GM23338 (cell line): ENCODE measurements at regions not wholly inside any gene's neighbourhood (a gene's known extent, or its start where the extent isn't known, plus 50 kb on each side); places are given as distances from the start of the nearest gene placed in this dataset.

Experiments
- ATAC-seq: fragments of 200-7000 bp; cut with Tn5 transposase; 3 replicates; pipeline ENCODE4 v1.9.1; 2020
- DNase-seq: peaks from one replicate; pipeline ENCODE4 v3.0.0-alpha.2; 2015; ENCODE audit warnings: low spot score
- H2AFZ ChIP-seq: fragments of 200-600 bp; sonication (generic); 2 replicates; pipeline ENCODE4 v1.8.0; 2016; ENCODE audit warnings: antibody characterized with exemption, mild to moderate bottlenecking, moderate library complexity
- H3F3A ChIP-seq: fragments of 200-600 bp; sonication (generic); replicated peaks from 2 replicates; pipeline ENCODE4 v1.8.0; 2017; ENCODE audit warnings: antibody characterized with exemption, mixed run types, low read depth
- H3K27ac ChIP-seq: fragments of 200-600 bp; sonication (generic); 2 replicates; pipeline ENCODE4 v1.6.1; 2016; ENCODE audit warnings: low read depth
- H3K27me3 ChIP-seq: fragments of 200-600 bp; sonication (generic); 2 replicates; pipeline ENCODE4 v1.8.0; 2016; ENCODE audit warnings: mild to moderate bottlenecking, mixed run types, moderate library complexity; ENCODE audit not compliant: insufficient read depth
- H3K36me3 ChIP-seq: fragments of 200-600 bp; sonication (generic); 2 replicates; pipeline ENCODE4 v1.8.0; 2016; ENCODE audit warnings: mild to moderate bottlenecking; ENCODE audit not compliant: insufficient read depth
- H3K4me1 ChIP-seq: fragments of 200-600 bp; sonication (generic); 2 replicates; pipeline ENCODE4 v1.8.0; 2016; ENCODE audit warnings: mild to moderate bottlenecking, moderate library complexity; ENCODE audit not compliant: insufficient read depth
- H3K4me2 ChIP-seq: fragments of 200-600 bp; sonication (generic); 2 replicates; pipeline ENCODE4 v1.7.1; 2017; ENCODE audit warnings: mixed run types
- H3K4me3 ChIP-seq: fragments of 200-600 bp; sonication (generic); 2 replicates; pipeline ENCODE4 v1.6.1; 2016; ENCODE audit warnings: mixed run types
- H3K79me2 ChIP-seq: fragments of 200-600 bp; sonication (generic); replicated peaks from 2 replicates; pipeline ENCODE4 v1.8.0; 2017; ENCODE audit warnings: mild to moderate bottlenecking; ENCODE audit not compliant: insufficient read depth
- H3K9me2 ChIP-seq: fragments of 200-600 bp; sonication (generic); 2 replicates; pipeline ENCODE4 v1.8.0; 2017; ENCODE audit not compliant: insufficient read depth
- H4K20me1 ChIP-seq: fragments of 200-600 bp; sonication (generic); replicated peaks from 2 replicates; pipeline ENCODE4 v1.8.0; 2017; ENCODE audit warnings: mild to moderate bottlenecking; ENCODE audit not compliant: insufficient read depth
- H3K27ac Mint-ChIP-seq: 2 replicates; pipeline ENCODE4 v1.8.0; 2020; ENCODE audit warnings: inconsistent platforms, mild to moderate bottlenecking, moderate library complexity, mixed read lengths
- H3K27me3 Mint-ChIP-seq: 3 replicates; pipeline ENCODE4 v1.8.0; 2022; ENCODE audit warnings: low read depth, mild to moderate bottlenecking, moderate library complexity, mixed read lengths, inconsistent platforms; ENCODE audit not compliant: insufficient read depth, poor library complexity
- H3K36me3 Mint-ChIP-seq: 3 replicates; pipeline ENCODE4 v1.8.0; 2021; ENCODE audit warnings: low read depth, mild to moderate bottlenecking, inconsistent platforms, moderate library complexity, mixed read lengths
- H3K4me1 Mint-ChIP-seq: 3 replicates; pipeline ENCODE4 v1.8.0; 2020; ENCODE audit warnings: mild to moderate bottlenecking, inconsistent platforms, mixed read lengths
- H3K4me3 Mint-ChIP-seq: 3 replicates; pipeline ENCODE4 v1.8.0; 2021; ENCODE audit warnings: moderate library complexity, mild to moderate bottlenecking, inconsistent platforms, mixed read lengths
- H3K9me3 Mint-ChIP-seq: 3 replicates; pipeline ENCODE4 v1.8.0; 2020; ENCODE audit warnings: moderate library complexity, mild to moderate bottlenecking, inconsistent platforms, mixed read lengths
- CREB1 ChIP-seq: fragments of 250-450 bp; sonication (Bioruptor Pico); IDR thresholded peaks from 2 replicates; pipeline ENCODE4 v1.5.0; 2020; ENCODE audit warnings: low read depth, mild to moderate bottlenecking, moderate library complexity
- EZH2 ChIP-seq: fragments of 200-600 bp; sonication (generic); IDR thresholded peaks from one replicate; pipeline ENCODE4 v1.8.0; 2017; ENCODE audit warnings: antibody characterized with exemption, mild to moderate bottlenecking, low read depth; ENCODE audit not compliant: unreplicated experiment
- JUNB ChIP-seq: IDR thresholded peaks from one replicate; pipeline ENCODE4 v1.6.1; 2016; ENCODE audit warnings: antibody characterized with exemption; ENCODE audit not compliant: unreplicated experiment
- NANOG ChIP-seq: IDR thresholded peaks from 2 replicates; pipeline ENCODE4 v1.6.1; 2016; ENCODE audit warnings: antibody characterized with exemption, borderline replicate concordance
- POLR2AphosphoS5 ChIP-seq: IDR thresholded peaks from 2 replicates; pipeline ENCODE4 v1.6.1; 2016; ENCODE audit warnings: antibody characterized with exemption, low read depth
- STAT1 ChIP-seq: IDR thresholded peaks from one replicate; pipeline ENCODE4 v1.6.1; 2016; ENCODE audit warnings: antibody characterized with exemption; ENCODE audit not compliant: unreplicated experiment
- ZNF114 ChIP-seq: fragments of 250-450 bp; sonication (Bioruptor Pico); IDR thresholded peaks from 2 replicates; pipeline ENCODE4 v1.5.0; 2020; ENCODE audit warnings: mild to moderate bottlenecking, moderate library complexity
- ZNF331 ChIP-seq: fragments of 250-450 bp; sonication (Bioruptor Pico); IDR thresholded peaks from 2 replicates; pipeline ENCODE4 v1.5.0; 2020; ENCODE audit warnings: low read depth, mild to moderate bottlenecking, moderate library complexity
- TF ChIP-seq, protein P1 (sequence below): IDR thresholded peaks from 2 replicates; pipeline ENCODE4 v1.6.1; 2016; ENCODE audit warnings: antibody characterized with exemption
- TF ChIP-seq, protein P2 (sequence below), 2 experiments: fragments of 200-600 bp in 1 of 2; sonication (generic) in 1 of 2; conservative IDR thresholded peaks; 2 replicates each; pipeline versions ENCODE4 v1.5.1 to v1.6.1; 2016 to 2017; ENCODE audit warnings: antibody characterized with exemption in 2 of 2, low read depth in 2 of 2, mild to moderate bottlenecking in 2 of 2, moderate library complexity in 1 of 2
- TF ChIP-seq, protein P3 (sequence below): fragments of 250-450 bp; sonication (Bioruptor Pico); IDR thresholded peaks from 2 replicates; pipeline ENCODE4 v1.5.0; 2020; ENCODE audit warnings: mild to moderate bottlenecking, moderate library complexity

DNA sequence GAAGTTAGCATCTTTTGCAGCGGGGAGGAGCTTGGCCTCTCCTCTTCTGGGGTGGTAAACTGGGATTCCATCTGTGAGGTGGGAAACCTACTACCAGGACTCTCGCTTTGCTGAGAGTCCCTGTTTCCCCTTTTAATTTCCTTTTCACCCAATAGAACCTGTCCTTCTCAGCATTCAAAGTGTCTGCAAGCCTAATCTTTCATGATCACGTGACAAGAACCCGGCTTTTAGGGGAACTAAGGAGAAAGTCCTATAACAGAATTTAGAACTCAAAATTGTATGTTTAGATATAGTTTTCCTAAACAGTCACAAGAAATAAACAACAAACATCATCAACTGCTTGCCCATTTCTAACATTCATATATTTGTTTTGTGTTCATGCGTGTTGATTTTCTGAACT, 103.6 kb upstream of the CDH19 start:
- no peaks in the 10 kb centered on the region for H3K4me1 ChIP-seq
- H3K27me3 ChIP-seq, result no peaks in the 10 kb centered on the region
- H3K4me1 Mint-ChIP-seq, result no peaks in the 10 kb centered on the region
- DNase-seq, result no peak
- H3K27ac ChIP-seq, result no peak overlapping the region
- no peaks in the 10 kb centered on the region for H4K20me1 ChIP-seq
- no peaks in the 10 kb centered on the region for H3K9me3 Mint-ChIP-seq
- no peak overlapping the region for H3K4me3 Mint-ChIP-seq
- peaks cover 2% of the 10 kb centered on the region for H3K27me3 Mint-ChIP-seq
- no peaks in the 10 kb centered on the region for H3F3A ChIP-seq
- no peak overlapping the region for H3K4me2 ChIP-seq
- 0 out of 2 replicates have a peak overlapping the region, but pooled peaks have one; percentile 24 for H2AFZ ChIP-seq
- no peak overlapping the region for H3K27ac Mint-ChIP-seq
- no peak for ATAC-seq
- H3K36me3 ChIP-seq, result no peaks in the 10 kb centered on the region
- H3K36me3 Mint-ChIP-seq, result no peaks in the 10 kb centered on the region
- no peaks in the 10 kb centered on the region for H3K9me2 ChIP-seq
- TF ChIP-seq POLR2AphosphoS5 (no peak), STAT1 (no peak), JUNB (no peak), CREB1 (no peak)
- TF ChIP-seq, protein P1, sequence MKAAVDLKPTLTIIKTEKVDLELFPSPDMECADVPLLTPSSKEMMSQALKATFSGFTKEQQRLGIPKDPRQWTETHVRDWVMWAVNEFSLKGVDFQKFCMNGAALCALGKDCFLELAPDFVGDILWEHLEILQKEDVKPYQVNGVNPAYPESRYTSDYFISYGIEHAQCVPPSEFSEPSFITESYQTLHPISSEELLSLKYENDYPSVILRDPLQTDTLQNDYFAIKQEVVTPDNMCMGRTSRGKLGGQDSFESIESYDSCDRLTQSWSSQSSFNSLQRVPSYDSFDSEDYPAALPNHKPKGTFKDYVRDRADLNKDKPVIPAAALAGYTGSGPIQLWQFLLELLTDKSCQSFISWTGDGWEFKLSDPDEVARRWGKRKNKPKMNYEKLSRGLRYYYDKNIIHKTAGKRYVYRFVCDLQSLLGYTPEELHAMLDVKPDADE, result no peak
- no peaks in the 10 kb centered on the region for H3K79me2 ChIP-seq
- no peak overlapping the region for H3K4me3 ChIP-seq

DNA sequence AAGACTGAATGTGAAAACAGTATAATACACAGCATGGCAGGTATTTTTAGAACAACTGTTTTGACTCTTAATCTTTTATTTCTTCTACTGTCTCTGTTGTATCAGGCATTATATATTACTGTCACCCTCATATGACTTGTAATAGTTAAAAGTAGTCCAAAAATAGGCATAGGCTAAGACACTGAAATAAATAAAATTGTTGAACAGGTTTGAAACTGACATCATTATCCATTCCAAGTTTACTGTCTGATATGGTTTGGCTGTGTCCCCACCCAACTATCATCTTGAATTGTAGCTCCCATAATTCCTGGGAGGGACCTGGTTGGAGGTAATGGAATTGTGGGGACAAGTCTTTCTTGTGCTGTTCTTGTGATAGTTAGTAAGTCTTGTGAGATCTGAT, 91.4 kb upstream of the CDH19 start:
- H3K4me3 Mint-ChIP-seq, result no peak overlapping the region
- no peaks in the 10 kb centered on the region for H3F3A ChIP-seq
- H2AFZ ChIP-seq, result no peak overlapping the region
- H3K4me1 ChIP-seq, result no peaks in the 10 kb centered on the region
- no peak for DNase-seq
- 0 out of 2 replicates have a peak, but pooled peaks cover 3% of the 10 kb centered on the region for H3K9me2 ChIP-seq
- no peaks in the 10 kb centered on the region for H3K36me3 Mint-ChIP-seq
- no peak overlapping the region for H3K27ac Mint-ChIP-seq
- no peaks in the 10 kb centered on the region for H3K79me2 ChIP-seq
- no peaks in the 10 kb centered on the region for H3K4me1 Mint-ChIP-seq
- no peak for ATAC-seq
- H3K27me3 ChIP-seq, result no peaks in the 10 kb centered on the region
- H4K20me1 ChIP-seq, result no peaks in the 10 kb centered on the region
- TF ChIP-seq, protein P2, sequence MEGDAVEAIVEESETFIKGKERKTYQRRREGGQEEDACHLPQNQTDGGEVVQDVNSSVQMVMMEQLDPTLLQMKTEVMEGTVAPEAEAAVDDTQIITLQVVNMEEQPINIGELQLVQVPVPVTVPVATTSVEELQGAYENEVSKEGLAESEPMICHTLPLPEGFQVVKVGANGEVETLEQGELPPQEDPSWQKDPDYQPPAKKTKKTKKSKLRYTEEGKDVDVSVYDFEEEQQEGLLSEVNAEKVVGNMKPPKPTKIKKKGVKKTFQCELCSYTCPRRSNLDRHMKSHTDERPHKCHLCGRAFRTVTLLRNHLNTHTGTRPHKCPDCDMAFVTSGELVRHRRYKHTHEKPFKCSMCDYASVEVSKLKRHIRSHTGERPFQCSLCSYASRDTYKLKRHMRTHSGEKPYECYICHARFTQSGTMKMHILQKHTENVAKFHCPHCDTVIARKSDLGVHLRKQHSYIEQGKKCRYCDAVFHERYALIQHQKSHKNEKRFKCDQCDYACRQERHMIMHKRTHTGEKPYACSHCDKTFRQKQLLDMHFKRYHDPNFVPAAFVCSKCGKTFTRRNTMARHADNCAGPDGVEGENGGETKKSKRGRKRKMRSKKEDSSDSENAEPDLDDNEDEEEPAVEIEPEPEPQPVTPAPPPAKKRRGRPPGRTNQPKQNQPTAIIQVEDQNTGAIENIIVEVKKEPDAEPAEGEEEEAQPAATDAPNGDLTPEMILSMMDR (conservative IDR thresholded peaks at IDR 0.05; ENCODE audit: low read depth in 2 of 2), result no peak
- TF ChIP-seq ZNF114 (no peak), CREB1 (no peak), EZH2 (no peak), ZNF331 (CRISPR knock-in tag) (no peak), NANOG (no peak)
- TF ChIP-seq, protein P3, sequence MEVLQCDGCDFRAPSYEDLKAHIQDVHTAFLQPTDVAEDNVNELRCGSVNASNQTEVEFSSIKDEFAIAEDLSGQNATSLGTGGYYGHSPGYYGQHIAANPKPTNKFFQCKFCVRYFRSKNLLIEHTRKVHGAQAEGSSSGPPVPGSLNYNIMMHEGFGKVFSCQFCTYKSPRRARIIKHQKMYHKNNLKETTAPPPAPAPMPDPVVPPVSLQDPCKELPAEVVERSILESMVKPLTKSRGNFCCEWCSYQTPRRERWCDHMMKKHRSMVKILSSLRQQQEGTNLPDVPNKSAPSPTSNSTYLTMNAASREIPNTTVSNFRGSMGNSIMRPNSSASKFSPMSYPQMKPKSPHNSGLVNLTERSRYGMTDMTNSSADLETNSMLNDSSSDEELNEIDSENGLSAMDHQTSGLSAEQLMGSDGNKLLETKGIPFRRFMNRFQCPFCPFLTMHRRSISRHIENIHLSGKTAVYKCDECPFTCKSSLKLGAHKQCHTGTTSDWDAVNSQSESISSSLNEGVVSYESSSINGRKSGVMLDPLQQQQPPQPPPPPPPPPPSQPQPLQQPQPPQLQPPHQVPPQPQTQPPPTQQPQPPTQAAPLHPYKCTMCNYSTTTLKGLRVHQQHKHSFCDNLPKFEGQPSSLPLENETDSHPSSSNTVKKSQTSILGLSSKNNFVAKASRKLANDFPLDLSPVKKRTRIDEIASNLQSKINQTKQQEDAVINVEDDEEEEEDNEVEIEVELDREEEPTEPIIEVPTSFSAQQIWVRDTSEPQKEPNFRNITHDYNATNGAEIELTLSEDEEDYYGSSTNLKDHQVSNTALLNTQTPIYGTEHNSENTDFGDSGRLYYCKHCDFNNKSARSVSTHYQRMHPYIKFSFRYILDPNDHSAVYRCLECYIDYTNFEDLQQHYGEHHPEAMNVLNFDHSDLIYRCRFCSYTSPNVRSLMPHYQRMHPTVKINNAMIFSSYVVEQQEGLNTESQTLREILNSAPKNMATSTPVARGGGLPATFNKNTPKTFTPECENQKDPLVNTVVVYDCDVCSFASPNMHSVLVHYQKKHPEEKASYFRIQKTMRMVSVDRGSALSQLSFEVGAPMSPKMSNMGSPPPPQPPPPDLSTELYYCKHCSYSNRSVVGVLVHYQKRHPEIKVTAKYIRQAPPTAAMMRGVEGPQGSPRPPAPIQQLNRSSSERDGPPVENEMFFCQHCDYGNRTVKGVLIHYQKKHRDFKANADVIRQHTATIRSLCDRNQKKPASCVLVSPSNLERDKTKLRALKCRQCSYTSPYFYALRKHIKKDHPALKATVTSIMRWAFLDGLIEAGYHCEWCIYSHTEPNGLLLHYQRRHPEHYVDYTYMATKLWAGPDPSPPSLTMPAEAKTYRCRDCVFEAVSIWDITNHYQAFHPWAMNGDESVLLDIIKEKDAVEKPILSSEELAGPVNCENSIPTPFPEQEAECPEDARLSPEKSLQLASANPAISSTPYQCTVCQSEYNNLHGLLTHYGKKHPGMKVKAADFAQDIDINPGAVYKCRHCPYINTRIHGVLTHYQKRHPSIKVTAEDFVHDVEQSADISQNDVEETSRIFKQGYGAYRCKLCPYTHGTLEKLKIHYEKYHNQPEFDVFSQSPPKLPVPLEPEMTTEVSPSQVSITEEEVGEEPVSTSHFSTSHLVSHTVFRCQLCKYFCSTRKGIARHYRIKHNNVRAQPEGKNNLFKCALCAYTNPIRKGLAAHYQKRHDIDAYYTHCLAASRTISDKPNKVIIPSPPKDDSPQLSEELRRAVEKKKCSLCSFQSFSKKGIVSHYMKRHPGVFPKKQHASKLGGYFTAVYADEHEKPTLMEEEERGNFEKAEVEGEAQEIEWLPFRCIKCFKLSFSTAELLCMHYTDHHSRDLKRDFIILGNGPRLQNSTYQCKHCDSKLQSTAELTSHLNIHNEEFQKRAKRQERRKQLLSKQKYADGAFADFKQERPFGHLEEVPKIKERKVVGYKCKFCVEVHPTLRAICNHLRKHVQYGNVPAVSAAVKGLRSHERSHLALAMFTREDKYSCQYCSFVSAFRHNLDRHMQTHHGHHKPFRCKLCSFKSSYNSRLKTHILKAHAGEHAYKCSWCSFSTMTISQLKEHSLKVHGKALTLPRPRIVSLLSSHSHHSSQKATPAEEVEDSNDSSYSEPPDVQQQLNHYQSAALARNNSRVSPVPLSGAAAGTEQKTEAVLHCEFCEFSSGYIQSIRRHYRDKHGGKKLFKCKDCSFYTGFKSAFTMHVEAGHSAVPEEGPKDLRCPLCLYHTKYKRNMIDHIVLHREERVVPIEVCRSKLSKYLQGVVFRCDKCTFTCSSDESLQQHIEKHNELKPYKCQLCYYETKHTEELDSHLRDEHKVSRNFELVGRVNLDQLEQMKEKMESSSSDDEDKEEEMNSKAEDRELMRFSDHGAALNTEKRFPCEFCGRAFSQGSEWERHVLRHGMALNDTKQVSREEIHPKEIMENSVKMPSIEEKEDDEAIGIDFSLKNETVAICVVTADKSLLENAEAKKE (CRISPR knock-in tag), result no peak
- H3K27ac ChIP-seq, result no peak overlapping the region
- peaks cover 2% of the 10 kb centered on the region for H3K27me3 Mint-ChIP-seq
- peaks cover 6% of the 10 kb centered on the region; the same call in 2 of the 3 replicates for H3K9me3 Mint-ChIP-seq
- no peak overlapping the region for H3K4me3 ChIP-seq
- no peaks in the 10 kb centered on the region for H3K36me3 ChIP-seq
- no peak overlapping the region for H3K4me2 ChIP-seq
